ENCODE measurements at regions not wholly inside any gene's neighbourhood (a gene's known extent, or its start where the extent isn't known, plus 50 kb on each side); places are given as distances from the start of the nearest gene placed in this dataset.

- TF ChIP-seq POLR2A (IDR thresholded peaks at IDR 0.05; ENCODE audit: low read depth) (no peak), CTCF (IDR thresholded peaks at IDR 0.05) (no peak), EP300 (IDR thresholded peaks at IDR 0.05) (no peak)
Measured at GRCh38 chr16:73161977-73162376, 114.0 kb upstream of the ZFHX3 start.
